ENCODE measurements at regions not wholly inside any gene's neighbourhood (a gene's known extent, or its start where the extent isn't known, plus 50 kb on each side); places are given as distances from the start of the nearest gene placed in this dataset.

DNA sequence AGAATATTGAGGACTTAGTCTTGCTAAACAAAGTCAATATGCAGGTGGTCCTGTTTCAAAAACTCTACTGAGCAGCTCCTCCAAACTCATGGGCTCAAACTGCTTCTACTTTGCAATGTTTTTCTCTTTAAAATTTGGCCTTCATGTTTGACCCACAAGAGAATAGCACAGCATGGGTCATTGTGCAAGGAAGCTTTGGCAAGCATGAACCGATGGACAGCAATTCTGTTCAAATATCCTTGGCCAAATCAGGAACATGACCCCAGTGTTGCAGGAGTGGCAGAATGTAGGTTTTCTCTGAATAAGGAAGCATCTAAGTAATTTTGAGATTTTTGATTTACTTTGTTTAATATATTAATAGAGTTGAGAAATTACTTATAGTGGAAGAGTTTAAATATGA lies 477.9 kb downstream of the KCNJ3 start:
- POLR2A ChIA-PET: no interaction called here
- no peaks in the 10 kb centered on the region for H3K36me3 ChIP-seq (ENCODE audit: control insufficient read depth, insufficient read depth, low read length)
- no peak for ATAC-seq
- no peak overlapping the region for H2AFZ ChIP-seq (ENCODE audit: low read depth, low read length)
- CTCF ChIA-PET (ENCODE audit: low intra/inter-chr PET ratio): no interaction called here
- no peaks in the 10 kb centered on the region for H4K20me1 ChIP-seq (replicated peaks; ENCODE audit: control insufficient read depth, insufficient read depth, low read length)
- no peak for TF ChIP-seq ZNF175 (CRISPR knock-in tag; IDR thresholded peaks at IDR 0.05; ENCODE audit: low read depth)
- no peak for TF ChIP-seq NUFIP1 (IDR thresholded peaks at IDR 0.05; ENCODE audit: partially characterized antibody)
- no peak for TF ChIP-seq ZNF699 (CRISPR knock-in tag; IDR thresholded peaks at IDR 0.05; ENCODE audit: insufficient replicate concordance)
- no peak for TF ChIP-seq ZNF41 (CRISPR knock-in tag; conservative IDR thresholded peaks at IDR 0.05)
- no peak for TF ChIP-seq UBTF (IDR thresholded peaks at IDR 0.05; ENCODE audit: borderline replicate concordance in 1 of 2, low read depth in 2 of 2, low read length in 2 of 2)
- TF ChIP-seq SMAD3 (CRISPR knock-in tag; conservative IDR thresholded peaks at IDR 0.05): no peak
- no peak for TF ChIP-seq MAZ (CRISPR knock-in tag; conservative IDR thresholded peaks at IDR 0.05 in 1 of 2, IDR thresholded peaks at IDR 0.05 in 1 of 2)
- TF ChIP-seq MIER1 (IDR thresholded peaks at IDR 0.05; ENCODE audit: low read depth): no peak
- H3K9ac ChIP-seq (ENCODE audit: insufficient read depth in 1 of 2, low read depth in 2 of 2, low read length in 2 of 2): no peak overlapping the region
- no peaks in the 10 kb centered on the region for H3K9me1 ChIP-seq (ENCODE audit: control insufficient read depth, insufficient read depth, low read length)
- intact Hi-C loops (cut with micrococcal nuclease) (no loop called here), in situ Hi-C loops (cut with MboI) (no loop called here)
- BruUV-seq (replicated peaks): no TSS peak
- no peaks in the 10 kb centered on the region for H3K79me2 ChIP-seq (ENCODE audit: control insufficient read depth, insufficient read depth, low read length)
- no peaks in the 10 kb centered on the region; the same call in 1 of the 2 replicates for H3K9me3 ChIP-seq (replicated peaks; ENCODE audit: control insufficient read depth, insufficient read depth, low read depth, low read length)
- H3K27ac ChIP-seq (ENCODE audit: extremely low read depth, low read depth, low read length): no peak overlapping the region
- no peaks in the 10 kb centered on the region for H3K4me1 ChIP-seq (replicated peaks in 1 of 2; ENCODE audit: control insufficient read depth in 2 of 2, insufficient read depth in 2 of 2, low read length in 2 of 2)
- no peak for FAIRE-seq
- DNase-seq (ENCODE audit: extremely low read depth in 1 of 4, low spot score in 3 of 4): no peak
- 0% methylated on average over 1 of the region's 1 CpG for WGBS (ENCODE audit: insufficient coverage, low coverage, missing lambda C conversion rate)
- H3K4me3 ChIP-seq: no peak overlapping the region
- no peaks in the 10 kb centered on the region for H3K27me3 ChIP-seq (ENCODE audit: control insufficient read depth in 2 of 2, insufficient read depth in 2 of 2, low read length in 2 of 2)
- no peak overlapping the region for H3K4me2 ChIP-seq (ENCODE audit: insufficient read depth, low read length)

Measured in K562 (cell line).